Suprapubic skin (tissue), 4 donors: ENCODE measurements at regions not wholly inside any gene's neighbourhood (a gene's known extent, or its start where the extent isn't known, plus 50 kb on each side); places are given as distances from the start of the nearest gene placed in this dataset.

ENCODE experiments used
- DNase-seq, 2 donors: peaks; one replicate each; pipeline ENCODE4 v3.0.0-alpha.2; 2019; ENCODE audit warnings: low spot score in 2 of 2
- H3K27ac ChIP-seq: fragments of 200-600 bp; sonication (generic); one replicate; pipeline ENCODE4 v1.5.1; 2019
- H3K27me3 ChIP-seq: fragments of 200-600 bp; sonication (generic); one replicate; pipeline ENCODE4 v1.5.1; 2019
- H3K36me3 ChIP-seq: fragments of 200-600 bp; sonication (generic); one replicate; pipeline ENCODE4 v1.5.1; 2019
- H3K4me1 ChIP-seq: fragments of 200-600 bp; sonication (generic); one replicate; pipeline ENCODE4 v1.5.1; 2019
- H3K4me3 ChIP-seq: fragments of 200-600 bp; sonication (generic); one replicate; pipeline ENCODE4 v1.5.1; 2019; ENCODE audit warnings: mild to moderate bottlenecking
- H3K9me3 ChIP-seq: fragments of 200-600 bp; sonication (generic); one replicate; pipeline ENCODE4 v1.5.1; 2019
- EP300 ChIP-seq: sonication (generic); formaldehyde crosslinking; IDR thresholded peaks from one replicate; pipeline ENCODE4 v1.6.1; 2017; ENCODE audit warnings: antibody characterized with exemption
- POLR2A ChIP-seq, 2 donors: fragments of 450-650 bp; IDR thresholded peaks; one replicate each; pipeline ENCODE4 v1.6.1; 2017; ENCODE audit warnings: antibody characterized with exemption in 2 of 2, mild to moderate bottlenecking in 2 of 2, moderate library complexity in 2 of 2
- POLR2AphosphoS5 ChIP-seq, 3 donors: sonication (generic); formaldehyde crosslinking; IDR thresholded peaks; one replicate each; pipeline ENCODE4 v1.6.1; 2017; ENCODE audit warnings: antibody characterized with exemption in 3 of 3
- WGBS: methylation state at CpG from one replicate; pipeline ENCODE4 v1.1.5; 2018; 5-methylcytosine and 5-hydroxymethylcytosine counted together
- TF ChIP-seq, protein P1 (sequence below), 2 donors: fragments of 200-600 bp in 1 of 2; fragments of 450-650 bp in 1 of 2; sonication (generic) in 1 of 2; IDR thresholded peaks; one replicate each; pipeline ENCODE4 v1.5.1; 2016 to 2019; ENCODE audit warnings: antibody characterized with exemption in 2 of 2, mild to moderate bottlenecking in 1 of 2, moderate library complexity in 1 of 2

DNA sequence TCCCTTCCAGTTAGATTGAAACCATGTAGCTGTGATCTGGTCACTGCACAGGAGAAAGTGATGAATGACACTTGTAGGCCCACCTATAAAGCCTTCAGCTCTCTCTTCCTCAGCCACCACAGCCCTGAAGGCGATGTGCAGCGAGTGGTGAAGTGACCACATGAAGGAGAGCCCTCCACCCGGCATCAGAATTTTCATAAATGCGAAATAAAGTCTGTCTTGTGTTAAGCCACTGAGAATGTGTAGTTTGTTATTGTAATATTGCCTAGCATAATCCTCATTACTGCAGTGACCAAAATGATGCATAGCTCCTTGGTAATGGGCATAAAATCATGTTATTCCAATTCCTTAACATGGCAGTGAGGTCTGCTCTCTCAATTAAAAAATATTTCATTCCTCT, 122.1 kb upstream of the LYPLAL1 start:
- Histone ChIP-seq H3K27ac (no peak overlapping the region), H3K4me1 (no peaks in the 10 kb centered on the region), H3K4me3 (no peak overlapping the region), H3K27me3 (no peaks in the 10 kb centered on the region), H3K9me3 (no peaks in the 10 kb centered on the region), H3K36me3 (no peaks in the 10 kb centered on the region)
- no peak for DNase-seq
- WGBS = 68% methylated on average over 4 of the region's 4 CpGs
- TF ChIP-seq POLR2A (IDR thresholded peaks at IDR 0.05) (no peak), EP300 (no peak), POLR2AphosphoS5 (IDR thresholded peaks at IDR 0.05) (no peak)
- TF ChIP-seq, protein P1, sequence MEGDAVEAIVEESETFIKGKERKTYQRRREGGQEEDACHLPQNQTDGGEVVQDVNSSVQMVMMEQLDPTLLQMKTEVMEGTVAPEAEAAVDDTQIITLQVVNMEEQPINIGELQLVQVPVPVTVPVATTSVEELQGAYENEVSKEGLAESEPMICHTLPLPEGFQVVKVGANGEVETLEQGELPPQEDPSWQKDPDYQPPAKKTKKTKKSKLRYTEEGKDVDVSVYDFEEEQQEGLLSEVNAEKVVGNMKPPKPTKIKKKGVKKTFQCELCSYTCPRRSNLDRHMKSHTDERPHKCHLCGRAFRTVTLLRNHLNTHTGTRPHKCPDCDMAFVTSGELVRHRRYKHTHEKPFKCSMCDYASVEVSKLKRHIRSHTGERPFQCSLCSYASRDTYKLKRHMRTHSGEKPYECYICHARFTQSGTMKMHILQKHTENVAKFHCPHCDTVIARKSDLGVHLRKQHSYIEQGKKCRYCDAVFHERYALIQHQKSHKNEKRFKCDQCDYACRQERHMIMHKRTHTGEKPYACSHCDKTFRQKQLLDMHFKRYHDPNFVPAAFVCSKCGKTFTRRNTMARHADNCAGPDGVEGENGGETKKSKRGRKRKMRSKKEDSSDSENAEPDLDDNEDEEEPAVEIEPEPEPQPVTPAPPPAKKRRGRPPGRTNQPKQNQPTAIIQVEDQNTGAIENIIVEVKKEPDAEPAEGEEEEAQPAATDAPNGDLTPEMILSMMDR (IDR thresholded peaks at IDR 0.05) = no peak

DNA sequence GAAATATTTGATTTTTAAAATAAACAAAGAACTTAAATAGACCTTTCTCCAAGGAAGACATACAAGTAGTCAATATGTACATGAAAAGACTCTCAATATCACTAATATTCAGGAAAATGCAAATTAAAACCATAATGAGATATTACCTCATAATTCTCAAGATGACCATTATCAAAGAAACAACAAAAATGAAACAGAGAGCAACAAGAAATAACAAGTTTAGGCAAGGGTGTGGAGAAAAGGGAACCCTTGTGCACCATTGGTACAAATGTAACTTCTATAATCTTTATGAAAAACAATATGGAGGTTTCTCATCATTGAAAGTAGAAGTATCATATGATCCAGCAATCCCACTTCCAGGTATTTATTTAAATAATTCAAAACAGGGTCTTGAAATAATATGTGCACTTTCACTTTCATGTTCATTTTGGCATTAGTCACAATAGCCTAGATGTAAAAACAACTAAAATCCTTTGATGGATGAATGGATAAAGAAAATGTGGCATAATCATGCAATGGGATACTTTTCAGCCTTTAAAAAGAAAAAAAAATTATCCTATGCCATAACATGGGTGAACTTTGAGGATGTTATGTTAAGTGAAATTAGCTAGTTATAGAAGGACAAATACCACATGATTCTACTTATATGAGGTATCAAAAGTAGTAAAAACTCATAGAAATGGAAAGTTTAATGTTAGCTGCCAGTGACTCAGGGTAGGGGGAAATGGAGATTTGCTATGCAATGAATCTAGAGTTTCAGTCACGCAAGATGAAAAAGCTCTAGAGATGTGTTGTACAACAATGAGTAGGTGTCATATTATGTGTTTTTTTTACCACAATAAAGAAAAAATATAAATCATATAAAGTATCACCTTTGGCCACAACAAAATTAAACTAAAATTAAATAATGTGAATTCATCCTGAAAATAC, 114.5 kb upstream of the LYPLAL1 start:
- Histone ChIP-seq H3K36me3 (no peaks in the 10 kb centered on the region), H3K4me3 (no peak overlapping the region), H3K27me3 (no peaks in the 10 kb centered on the region), H3K4me1 (no peaks in the 10 kb centered on the region), H3K27ac (no peak overlapping the region), H3K9me3 (no peaks in the 10 kb centered on the region)
- WGBS = 91% methylated on average over 1 of the region's 1 CpG
- no peak for DNase-seq
- TF ChIP-seq POLR2A (IDR thresholded peaks at IDR 0.05) (no peak), EP300 (no peak), POLR2AphosphoS5 (IDR thresholded peaks at IDR 0.05) (no peak)
- TF ChIP-seq, protein P1 (IDR thresholded peaks at IDR 0.05) = no peak

DNA sequence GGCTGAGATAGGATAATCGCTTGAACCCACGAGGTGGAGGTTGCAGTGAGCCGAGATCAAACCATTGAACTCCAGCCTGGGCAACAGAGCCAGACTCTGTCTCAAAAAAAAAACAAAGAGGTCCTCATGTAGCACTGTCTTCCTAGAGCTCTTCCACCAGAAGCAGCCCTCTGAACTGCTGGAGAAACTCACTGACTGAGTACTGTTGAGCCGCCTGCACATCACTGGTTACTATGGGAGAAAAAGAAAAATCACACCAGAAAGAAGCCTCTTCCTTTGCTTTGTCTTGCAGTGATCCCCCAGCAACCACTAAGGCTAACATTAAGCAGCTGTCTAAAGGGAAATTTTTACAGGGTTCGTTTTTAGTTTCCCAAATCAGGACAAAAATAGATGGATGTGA, 112.9 kb upstream of the LYPLAL1 start:
- TF ChIP-seq POLR2AphosphoS5 (IDR thresholded peaks at IDR 0.05) = no peak
- TF ChIP-seq, protein P1 (IDR thresholded peaks at IDR 0.05) = no peak
- no peak for TF ChIP-seq EP300
- TF ChIP-seq POLR2A (IDR thresholded peaks at IDR 0.05) = no peak
- no peaks in the 10 kb centered on the region for H3K9me3 ChIP-seq
- no peaks in the 10 kb centered on the region for H3K4me1 ChIP-seq
- 89% methylated on average over 5 of the region's 5 CpGs for WGBS
- no peaks in the 10 kb centered on the region for H3K27me3 ChIP-seq
- no peaks in the 10 kb centered on the region for H3K36me3 ChIP-seq
- H3K4me3 ChIP-seq = no peak overlapping the region
- no peak for DNase-seq
- H3K27ac ChIP-seq = no peak overlapping the region

DNA sequence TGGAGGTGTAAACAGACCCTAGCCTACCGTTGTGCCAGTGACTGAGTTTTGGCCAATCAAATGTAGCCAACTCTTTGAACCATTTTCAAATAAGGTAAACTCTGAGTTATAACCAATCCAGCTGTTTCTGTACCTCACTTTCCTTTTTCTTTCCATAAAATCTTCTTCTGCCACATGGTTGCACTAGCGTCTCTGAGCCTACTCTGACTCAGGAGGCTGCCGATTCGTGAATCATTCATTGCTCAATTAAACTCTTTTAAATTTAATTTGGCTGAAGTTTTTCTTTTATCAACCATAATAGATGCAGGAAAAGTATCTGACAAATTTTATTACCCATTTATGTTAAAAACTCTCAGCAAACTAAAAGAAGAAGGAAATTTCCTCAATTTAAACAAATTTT, 111.5 kb upstream of the LYPLAL1 start:
- 72% methylated on average over 4 of the region's 4 CpGs for WGBS
- no peaks in the 10 kb centered on the region for H3K36me3 ChIP-seq

DNA sequence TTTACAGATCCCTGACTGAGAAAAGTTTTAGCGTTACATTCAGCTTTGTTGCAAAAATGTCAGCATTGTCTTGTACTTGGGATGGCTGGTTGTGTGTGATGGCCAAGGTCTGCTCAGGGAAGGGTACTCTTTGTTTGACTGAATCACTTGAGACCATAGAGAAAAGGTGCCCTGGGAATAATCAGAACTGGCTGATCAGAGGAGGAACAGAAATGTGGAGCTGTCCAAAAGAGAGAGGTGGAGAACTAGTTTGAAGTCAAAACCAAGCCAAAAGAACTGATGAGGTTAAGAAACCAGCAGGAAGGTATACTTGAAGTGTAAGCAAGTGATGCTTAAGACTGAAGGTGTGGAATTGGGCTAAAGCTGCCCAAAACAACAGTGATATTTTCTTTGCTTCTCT, 107.6 kb upstream of the LYPLAL1 start:
- H3K36me3 ChIP-seq = no peaks in the 10 kb centered on the region
- no peaks in the 10 kb centered on the region for H3K27me3 ChIP-seq
- H3K9me3 ChIP-seq = no peaks in the 10 kb centered on the region
- TF ChIP-seq EP300 (no peak), POLR2AphosphoS5 (IDR thresholded peaks at IDR 0.05) (no peak), POLR2A (IDR thresholded peaks at IDR 0.05) (no peak)
- TF ChIP-seq, protein P1 (IDR thresholded peaks at IDR 0.05) = no peak
- 95% methylated on average over 1 of the region's 1 CpG for WGBS
- no peak for DNase-seq
- peaks cover 7% of the 10 kb centered on the region for H3K4me1 ChIP-seq
- no peak overlapping the region for H3K4me3 ChIP-seq
- no peak overlapping the region for H3K27ac ChIP-seq

More for the DNA sequence above, 111.5 kb upstream of the LYPLAL1 start:
- no peak for DNase-seq
- no peaks in the 10 kb centered on the region for H3K9me3 ChIP-seq
- no peaks in the 10 kb centered on the region for H3K27me3 ChIP-seq
- no peak overlapping the region for H3K4me3 ChIP-seq
- no peak overlapping the region for H3K27ac ChIP-seq
- TF ChIP-seq POLR2AphosphoS5 (IDR thresholded peaks at IDR 0.05) = no peak
- TF ChIP-seq POLR2A (IDR thresholded peaks at IDR 0.05) = no peak
- TF ChIP-seq, protein P1 (IDR thresholded peaks at IDR 0.05) = no peak
- no peak for TF ChIP-seq EP300
- peaks cover 7% of the 10 kb centered on the region for H3K4me1 ChIP-seq
